ENCODE measurements at regions not wholly inside any gene's neighbourhood (a gene's known extent, or its start where the extent isn't known, plus 50 kb on each side); places are given as distances from the start of the nearest gene placed in this dataset.

- DNase-seq (ENCODE audit: low spot score): no peak
- no peak overlapping the region for H3K4me3 ChIP-seq
- H3K4me2 ChIP-seq: no peak overlapping the region
- 92% methylated on average over 10 of the region's 10 CpGs for WGBS (ENCODE audit: low lambda C conversion rate, missing lambda C conversion rate)
- H3K36me3 ChIP-seq (replicated peaks; ENCODE audit: insufficient read depth, low read depth): no peaks in the 10 kb centered on the region
- H3K79me2 ChIP-seq: no peaks in the 10 kb centered on the region
- no peaks in the 10 kb centered on the region for H3K9me3 ChIP-seq (ENCODE audit: low read depth)
- no peaks in the 10 kb centered on the region for H4K20me1 ChIP-seq (ENCODE audit: insufficient read depth, poor library complexity, severe bottlenecking)
- H3K4me1 ChIP-seq (ENCODE audit: insufficient read depth): no peaks in the 10 kb centered on the region
- H3K27ac ChIP-seq: no peak overlapping the region
- no peaks in the 10 kb centered on the region for H3K27me3 ChIP-seq
- H2AFZ ChIP-seq: no peak overlapping the region
- no peaks in the 10 kb centered on the region for H3K9me2 ChIP-seq (replicated peaks; ENCODE audit: insufficient read depth)
- TF ChIP-seq EZH2 (IDR thresholded peaks at IDR 0.05; ENCODE audit: borderline replicate concordance): no peak
- TF ChIP-seq EZH2phosphoT487 (IDR thresholded peaks at IDR 0.05; ENCODE audit: low read depth, severe bottlenecking, unreplicated experiment): no peak
- TF ChIP-seq, protein P1, sequence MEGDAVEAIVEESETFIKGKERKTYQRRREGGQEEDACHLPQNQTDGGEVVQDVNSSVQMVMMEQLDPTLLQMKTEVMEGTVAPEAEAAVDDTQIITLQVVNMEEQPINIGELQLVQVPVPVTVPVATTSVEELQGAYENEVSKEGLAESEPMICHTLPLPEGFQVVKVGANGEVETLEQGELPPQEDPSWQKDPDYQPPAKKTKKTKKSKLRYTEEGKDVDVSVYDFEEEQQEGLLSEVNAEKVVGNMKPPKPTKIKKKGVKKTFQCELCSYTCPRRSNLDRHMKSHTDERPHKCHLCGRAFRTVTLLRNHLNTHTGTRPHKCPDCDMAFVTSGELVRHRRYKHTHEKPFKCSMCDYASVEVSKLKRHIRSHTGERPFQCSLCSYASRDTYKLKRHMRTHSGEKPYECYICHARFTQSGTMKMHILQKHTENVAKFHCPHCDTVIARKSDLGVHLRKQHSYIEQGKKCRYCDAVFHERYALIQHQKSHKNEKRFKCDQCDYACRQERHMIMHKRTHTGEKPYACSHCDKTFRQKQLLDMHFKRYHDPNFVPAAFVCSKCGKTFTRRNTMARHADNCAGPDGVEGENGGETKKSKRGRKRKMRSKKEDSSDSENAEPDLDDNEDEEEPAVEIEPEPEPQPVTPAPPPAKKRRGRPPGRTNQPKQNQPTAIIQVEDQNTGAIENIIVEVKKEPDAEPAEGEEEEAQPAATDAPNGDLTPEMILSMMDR (IDR thresholded peaks at IDR 0.05; ENCODE audit: poor library complexity): no peak
Observed at GRCh38 chr5:167896814-167897213, 394.6 kb upstream of the WWC1 start.

GRCh38 chr5:167897371-167897770 lies 394.1 kb upstream of the WWC1 start:
- H3K36me3 ChIP-seq (replicated peaks; ENCODE audit: insufficient read depth, low read depth): no peaks in the 10 kb centered on the region
- H2AFZ ChIP-seq: no peak overlapping the region
- no peaks in the 10 kb centered on the region for H3K9me2 ChIP-seq (replicated peaks; ENCODE audit: insufficient read depth)
- no peak overlapping the region for H3K27ac ChIP-seq
- H3K79me2 ChIP-seq: no peaks in the 10 kb centered on the region
- H3K4me2 ChIP-seq: no peak overlapping the region
- WGBS (ENCODE audit: low lambda C conversion rate, missing lambda C conversion rate): 95% methylated on average over 1 of the region's 1 CpG
- no peaks in the 10 kb centered on the region for H4K20me1 ChIP-seq (ENCODE audit: insufficient read depth, poor library complexity, severe bottlenecking)
- H3K27me3 ChIP-seq: no peaks in the 10 kb centered on the region
- H3K9me3 ChIP-seq (ENCODE audit: low read depth): no peaks in the 10 kb centered on the region
- H3K4me3 ChIP-seq: no peak overlapping the region
- no peak for DNase-seq (ENCODE audit: low spot score)
- H3K4me1 ChIP-seq (ENCODE audit: insufficient read depth): no peaks in the 10 kb centered on the region
- TF ChIP-seq EZH2 (IDR thresholded peaks at IDR 0.05; ENCODE audit: borderline replicate concordance) (no peak), EZH2phosphoT487 (IDR thresholded peaks at IDR 0.05; ENCODE audit: low read depth, severe bottlenecking, unreplicated experiment) (no peak)
- TF ChIP-seq, protein P1 (IDR thresholded peaks at IDR 0.05; ENCODE audit: poor library complexity): no peak

DNA sequence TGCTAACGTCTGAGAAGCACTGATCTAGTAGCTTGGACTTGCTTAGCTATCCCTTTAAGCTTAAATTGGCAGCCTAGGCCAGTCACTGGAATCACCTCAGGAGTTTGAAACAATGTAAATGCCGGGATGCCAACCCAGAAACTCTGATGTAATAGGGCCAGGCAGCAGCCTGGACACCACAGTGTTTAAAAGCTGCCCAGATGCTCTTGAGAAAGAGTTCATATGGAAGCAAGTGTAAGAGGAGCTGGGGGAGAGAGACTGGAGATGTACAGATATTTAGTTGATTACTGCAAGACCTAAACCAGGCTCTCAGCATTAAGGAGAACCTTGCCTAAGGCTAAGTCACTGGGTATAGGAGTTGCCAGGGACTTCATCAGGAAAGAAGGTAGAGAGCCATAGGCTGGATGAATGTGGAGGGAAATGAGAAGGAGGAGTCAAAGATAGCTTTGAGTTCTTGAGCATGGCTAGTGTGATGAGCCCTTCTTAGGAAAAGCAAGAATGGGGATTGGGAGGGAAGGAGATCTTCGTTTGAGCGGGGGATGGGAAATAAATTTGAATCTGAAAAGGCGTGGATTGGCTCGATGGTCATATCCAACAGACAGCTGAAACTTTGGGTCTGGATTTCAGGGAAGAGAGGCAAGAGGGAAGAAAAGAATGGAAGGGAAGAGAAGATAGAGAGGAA lies 392.9 kb upstream of the WWC1 start:
- Histone ChIP-seq H3K27ac (no peak overlapping the region), H3K36me3 (replicated peaks; ENCODE audit: insufficient read depth, low read depth) (no peaks in the 10 kb centered on the region), H3K9me3 (ENCODE audit: low read depth) (no peaks in the 10 kb centered on the region), H4K20me1 (ENCODE audit: insufficient read depth, poor library complexity, severe bottlenecking) (no peaks in the 10 kb centered on the region), H3K4me1 (ENCODE audit: insufficient read depth) (no peaks in the 10 kb centered on the region), H3K4me2 (no peak overlapping the region), H3K79me2 (no peaks in the 10 kb centered on the region), H3K27me3 (no peaks in the 10 kb centered on the region), H2AFZ (no peak overlapping the region), H3K9me2 (replicated peaks; ENCODE audit: insufficient read depth) (no peaks in the 10 kb centered on the region), H3K4me3 (no peak overlapping the region)
- no peak for DNase-seq (ENCODE audit: low spot score)
- TF ChIP-seq EZH2 (IDR thresholded peaks at IDR 0.05; ENCODE audit: borderline replicate concordance) (no peak), EZH2phosphoT487 (IDR thresholded peaks at IDR 0.05; ENCODE audit: low read depth, severe bottlenecking, unreplicated experiment) (no peak)
- TF ChIP-seq, protein P1 (IDR thresholded peaks at IDR 0.05; ENCODE audit: poor library complexity): no peak
- 69% methylated on average over 6 of the region's 6 CpGs for WGBS (ENCODE audit: low lambda C conversion rate, missing lambda C conversion rate)

All from hepatocyte (in vitro differentiated cells).